ENCODE measurements at regions not wholly inside any gene's neighbourhood (a gene's known extent, or its start where the extent isn't known, plus 50 kb on each side); places are given as distances from the start of the nearest gene placed in this dataset.
"Not testable (repeated sequence)": the region's sequence is repeated elsewhere in the genome, so short reads cannot be mapped to it uniquely, and the experiment has no call there.

- no peak overlapping the region for H3K27ac ChIP-seq
- TF ChIP-seq CTCF (IDR thresholded peaks at IDR 0.05), result no peak
- no peak for DNase-seq
- ATAC-seq, result no peak
- no peaks in the 10 kb centered on the region for H3K36me3 ChIP-seq
- H3K4me1 ChIP-seq, result no peaks in the 10 kb centered on the region
- intact Hi-C loops (cut with DNase I), result no loop called here
- H3K9me3 ChIP-seq, result no peaks in the 10 kb centered on the region
- H3K4me3 ChIP-seq, result no peak overlapping the region
- H3K27me3 ChIP-seq, result no peaks in the 10 kb centered on the region
Observed at GRCh38 chr3:161694682-161695564, 198.3 kb downstream of the OTOL1 start.

- DNase-seq (no peak), ATAC-seq (no peak)
- Histone ChIP-seq H3K36me3 (no peaks in the 10 kb centered on the region), H3K4me1 (no peaks in the 10 kb centered on the region), H3K4me3 (no peak overlapping the region), H3K27ac (no peak overlapping the region), H3K9me3 (no peaks in the 10 kb centered on the region), H3K27me3 (no peaks in the 10 kb centered on the region)
- intact Hi-C loops (cut with DNase I), result no loop called here
- no peak for TF ChIP-seq CTCF (IDR thresholded peaks at IDR 0.05)
Observed at GRCh38 chr3:161695811-161696210, 199.2 kb downstream of the OTOL1 start.

- H3K27me3 ChIP-seq, result no peaks in the 10 kb centered on the region
- ATAC-seq (no peak), DNase-seq (no peak)
- intact Hi-C loops (cut with DNase I), result no loop called here
- no peaks in the 10 kb centered on the region for H3K36me3 ChIP-seq
- no peak for TF ChIP-seq CTCF (IDR thresholded peaks at IDR 0.05)
- no peak overlapping the region for H3K27ac ChIP-seq
- H3K4me1 ChIP-seq, result no peaks in the 10 kb centered on the region
- H3K9me3 ChIP-seq, result no peaks in the 10 kb centered on the region
- no peak overlapping the region for H3K4me3 ChIP-seq
Observed at GRCh38 chr3:161700998-161701397, 204.4 kb downstream of the OTOL1 start.

GRCh38 chr3:161707253-161707652 lies 210.6 kb downstream of the OTOL1 start:
- H3K4me1 ChIP-seq; H3K9me3 ChIP-seq; H3K27ac ChIP-seq; H3K27me3 ChIP-seq; H3K4me3 ChIP-seq; ATAC-seq; DNase-seq; intact Hi-C loops (cut with DNase I); H3K36me3 ChIP-seq: not testable (repeated sequence)

- DNase-seq, result no peak
- Histone ChIP-seq H3K9me3 (no peaks in the 10 kb centered on the region), H3K4me3 (no peak overlapping the region), H3K4me1 (no peaks in the 10 kb centered on the region), H3K36me3 (no peaks in the 10 kb centered on the region), H3K27me3 (no peaks in the 10 kb centered on the region), H3K27ac (no peak overlapping the region)
- no peak for ATAC-seq
- no peak for TF ChIP-seq CTCF (IDR thresholded peaks at IDR 0.05)
- intact Hi-C loops (cut with DNase I), result no loop called here
Observed at GRCh38 chr3:161713731-161714130, 217.1 kb downstream of the OTOL1 start.

GRCh38 chr3:161731968-161732367 lies 235.4 kb downstream of the OTOL1 start:
- Histone ChIP-seq H3K4me3 (no peak overlapping the region), H3K27me3 (no peaks in the 10 kb centered on the region), H3K9me3 (no peaks in the 10 kb centered on the region), H3K27ac (no peak overlapping the region), H3K36me3 (no peaks in the 10 kb centered on the region), H3K4me1 (no peaks in the 10 kb centered on the region)
- ATAC-seq, result no peak
- no peak for DNase-seq
- intact Hi-C loops (cut with DNase I), result no loop called here
- TF ChIP-seq CTCF (IDR thresholded peaks at IDR 0.05), result no peak

All from upper lobe of right lung (tissue), 1 donor.